PC-9 (cell line): ENCODE measurements at regions not wholly inside any gene's neighbourhood (a gene's known extent, or its start where the extent isn't known, plus 50 kb on each side); places are given as distances from the start of the nearest gene placed in this dataset.

Experiments
- CTCF ChIP-seq: fragments of 200-600 bp; sonication (generic); conservative IDR thresholded peaks from 2 replicates; pipeline ENCODE4 v1.6.1; 2017; ENCODE audit warnings: mixed run types, antibody characterized with exemption, mild to moderate bottlenecking, moderate library complexity
- EZH2 ChIP-seq: fragments of 200-600 bp; sonication (generic); IDR thresholded peaks from 2 replicates; pipeline ENCODE4 v1.8.0; 2017; ENCODE audit warnings: antibody characterized with exemption, low read depth

DNA sequence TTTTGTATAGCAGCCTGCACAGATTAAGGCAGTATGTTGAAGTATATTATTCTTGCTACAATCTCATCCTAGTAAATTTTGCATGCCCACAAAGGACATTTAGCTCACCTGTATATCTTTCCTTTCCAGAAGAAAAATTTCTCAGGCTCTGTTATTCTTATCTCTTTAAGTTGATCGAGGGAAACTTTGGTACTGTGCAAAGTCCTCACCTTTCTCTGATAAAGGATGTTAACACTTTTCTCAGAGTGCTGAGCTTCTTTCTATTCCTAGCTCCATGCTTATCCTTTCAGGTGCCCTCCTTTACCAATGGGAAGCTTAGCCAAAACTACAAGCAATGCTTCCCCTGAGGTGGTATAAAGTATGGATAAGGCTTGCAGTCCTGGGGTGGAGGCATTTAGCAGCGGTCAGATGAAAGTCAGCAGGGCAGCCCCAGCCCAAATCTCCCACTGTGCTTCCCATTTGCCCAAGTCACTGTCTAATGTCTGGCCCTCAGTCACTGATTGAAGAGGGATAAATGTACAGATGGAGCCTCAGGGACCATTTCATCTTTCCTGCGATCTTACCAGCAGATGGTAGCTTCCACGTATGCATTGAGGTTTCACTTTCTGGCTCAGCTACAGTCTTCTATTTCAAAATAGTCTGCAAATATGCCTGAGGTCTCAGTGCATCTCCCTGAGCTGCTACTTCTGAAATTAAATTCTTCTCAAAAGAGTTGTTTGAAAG is 127.8 kb upstream of the P2RY1 start:
- no peak for TF ChIP-seq CTCF
- TF ChIP-seq EZH2 = no peak
